Superior temporal gyrus (tissue), 1 donor: ENCODE measurements at regions not wholly inside any gene's neighbourhood (a gene's known extent, or its start where the extent isn't known, plus 50 kb on each side); places are given as distances from the start of the nearest gene placed in this dataset.
"Not testable (repeated sequence)": the region's sequence is repeated elsewhere in the genome, so short reads cannot be mapped to it uniquely, and the experiment has no call there.

ENCODE experiments used
- DNase-seq: peaks from one replicate; pipeline ENCODE4 v3.0.0-alpha.2; 2016; ENCODE audit errors: extremely low spot score

DNA sequence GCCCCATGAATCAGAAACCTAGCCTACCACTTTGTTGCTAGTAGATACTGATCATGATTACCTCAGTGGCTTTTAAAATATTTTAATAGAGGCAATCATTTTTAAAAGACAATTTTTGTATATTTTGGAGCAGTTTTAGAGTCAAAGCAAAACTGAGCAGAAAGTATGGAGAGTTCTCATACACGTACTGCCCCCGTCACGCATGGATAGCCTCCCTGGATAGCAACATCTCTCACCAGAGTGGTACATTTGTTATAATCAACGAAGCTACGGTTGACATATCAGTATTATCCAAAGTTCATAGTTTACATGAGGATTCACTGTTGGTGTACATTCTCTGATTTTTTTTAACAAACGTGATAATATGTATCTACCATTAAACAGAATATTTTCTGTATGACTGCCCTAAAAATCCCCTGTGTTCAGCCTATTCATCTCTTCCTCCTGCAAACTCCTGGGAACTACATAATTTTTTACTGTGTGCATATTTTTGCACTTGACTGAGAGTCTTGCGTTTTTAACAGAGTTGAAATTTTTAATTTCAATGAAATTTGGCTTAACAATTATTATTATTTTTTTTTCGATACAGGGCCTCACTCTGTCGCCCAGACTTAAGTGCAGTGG lies 1436.8 kb upstream of the PCDH9 start:
- no peak for DNase-seq

GRCh38 chr13:68645814-68646213 lies 1415.7 kb upstream of the PCDH9 start:
- no peak for DNase-seq

DNA sequence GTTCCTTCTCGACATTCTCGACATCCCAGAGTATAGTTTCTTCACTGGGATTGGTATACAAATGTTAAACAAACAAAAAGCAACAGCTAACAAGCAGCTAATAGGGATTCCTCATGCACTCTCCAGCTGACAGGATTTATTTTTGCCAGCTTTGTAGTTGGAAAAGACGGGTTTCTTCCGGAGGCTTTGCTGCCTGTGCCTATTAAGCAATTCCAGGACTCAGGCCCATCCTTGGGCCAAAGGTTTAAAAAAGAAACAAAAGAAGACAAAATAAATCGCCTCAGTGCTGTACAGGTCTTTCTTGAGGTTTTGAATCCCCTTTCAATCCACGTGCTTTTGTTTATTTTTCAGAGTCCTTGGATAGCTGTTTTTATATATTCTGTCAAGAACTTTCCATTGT lies 1414.5 kb upstream of the PCDH9 start:
- DNase-seq = no peak

DNA sequence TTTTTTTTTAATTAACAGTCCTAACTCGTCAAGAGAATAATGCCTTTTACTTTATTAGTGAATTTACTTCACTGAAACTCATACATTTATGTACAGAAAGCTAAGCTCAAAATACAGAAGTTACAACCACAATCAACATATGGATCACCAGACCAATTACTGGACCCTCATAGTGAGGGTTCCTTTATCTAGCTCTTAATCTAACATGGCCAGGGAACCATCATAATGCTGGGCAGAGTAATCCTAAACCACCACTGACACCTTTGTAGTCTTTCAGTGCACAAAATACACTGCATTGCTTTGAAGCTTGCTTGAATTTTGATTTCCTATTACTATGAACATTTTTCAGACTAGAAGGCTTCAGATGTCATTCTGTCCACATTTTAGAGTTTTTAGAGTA lies 1406.6 kb upstream of the PCDH9 start:
- DNase-seq = no peak

DNA sequence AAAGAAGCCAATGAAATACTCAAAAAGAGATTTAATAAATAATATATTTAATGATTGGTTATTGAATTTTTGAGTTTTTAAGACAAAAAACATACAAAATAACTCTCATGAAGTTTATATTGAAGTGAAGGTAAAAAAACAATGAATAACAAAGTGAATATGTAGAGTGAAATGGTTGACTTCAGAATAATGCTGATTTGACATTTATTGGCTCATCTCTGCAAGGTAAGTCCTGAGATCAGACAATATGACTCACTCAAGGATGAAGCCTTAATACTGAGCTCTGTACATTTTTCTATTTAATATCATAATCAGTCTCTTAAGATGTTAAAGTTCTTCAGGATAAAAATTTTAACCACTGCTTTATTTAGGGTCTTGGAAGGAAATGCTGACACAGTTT lies 1398.9 kb upstream of the PCDH9 start:
- no peak for DNase-seq

DNA sequence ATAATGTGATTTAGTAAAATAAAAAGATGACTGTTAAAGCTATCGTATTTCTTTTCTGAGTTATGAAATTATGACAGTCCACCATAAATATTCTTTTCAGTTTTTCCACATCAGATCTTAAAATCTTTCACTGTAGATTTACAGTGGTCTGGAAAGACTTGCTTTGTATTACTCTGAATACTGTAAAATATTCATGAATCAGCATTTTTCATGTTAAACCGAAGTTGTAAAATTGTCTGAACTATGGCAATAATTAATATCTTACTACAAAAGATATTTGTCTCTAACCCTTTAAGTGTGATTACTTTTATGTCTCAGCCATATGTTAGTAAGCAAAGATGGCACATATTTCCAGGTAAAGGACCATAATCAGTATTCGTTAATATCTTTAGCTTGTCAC lies 1397.2 kb upstream of the PCDH9 start:
- no peak for DNase-seq

- DNase-seq = no peak
These were observed 1386.6 kb upstream of the PCDH9 start for GRCh38 chr13:68616600-68617222.

GRCh38 chr13:68609661-68610060 lies 1379.5 kb upstream of the PCDH9 start:
- no peak for DNase-seq

DNA sequence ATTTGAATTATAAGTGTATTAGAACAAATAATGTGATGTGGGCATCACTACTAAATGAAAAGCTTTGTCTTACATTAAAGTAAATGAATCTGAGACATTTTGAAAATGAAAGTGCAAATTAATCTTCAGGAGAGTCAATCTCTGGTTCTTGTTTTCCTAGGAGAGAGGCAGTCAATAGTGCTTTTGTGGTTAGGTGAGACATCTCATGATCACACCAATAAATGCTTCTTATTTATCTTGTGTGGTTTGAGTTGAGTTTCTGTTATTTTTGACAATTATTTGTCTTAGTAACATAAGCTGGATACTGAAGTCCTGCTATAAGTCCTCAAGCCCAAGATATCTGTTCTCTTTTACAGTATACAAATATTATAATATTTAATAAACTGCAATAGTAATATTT lies 1378.0 kb upstream of the PCDH9 start:
- no peak for DNase-seq

GRCh38 chr13:68597641-68598040 lies 1367.5 kb upstream of the PCDH9 start:
- no peak for DNase-seq

DNA sequence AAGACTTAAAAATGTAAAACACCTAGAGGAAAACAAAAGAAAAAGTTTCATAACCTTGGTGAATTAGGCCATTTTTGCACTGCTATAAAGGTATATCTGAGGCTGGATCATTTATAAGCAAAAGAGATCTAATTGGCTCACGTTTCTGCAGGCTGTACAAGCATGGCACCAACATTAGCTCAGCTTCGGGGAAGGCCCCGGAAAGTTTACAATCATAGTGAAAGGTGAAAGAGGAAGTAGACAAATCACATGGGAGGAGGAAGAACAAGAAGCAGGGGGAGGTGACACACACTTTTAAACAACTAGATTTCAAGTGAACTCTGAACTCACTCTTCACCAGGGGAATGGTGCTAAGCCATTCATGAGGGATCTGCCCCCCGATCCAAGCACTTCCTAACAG lies 1358.5 kb upstream of the PCDH9 start:
- DNase-seq = no peak

DNA sequence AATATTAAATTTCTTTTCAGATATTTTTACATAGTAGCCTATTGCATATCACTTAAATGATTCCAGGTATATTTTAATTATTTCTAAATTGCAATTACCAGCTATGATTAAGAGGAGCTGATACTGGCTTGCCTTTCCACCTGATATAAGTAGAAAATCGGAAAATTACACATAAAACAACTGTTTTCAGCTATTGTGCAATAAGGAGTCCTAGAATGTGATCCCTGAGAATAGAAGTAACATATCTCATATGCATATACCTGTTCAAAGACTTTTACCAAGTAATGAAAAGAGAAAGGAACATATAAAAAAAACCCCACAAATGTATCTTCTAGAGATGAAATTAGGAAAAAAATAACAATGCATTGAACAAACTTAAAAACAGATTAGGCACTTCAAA lies 1354.6 kb upstream of the PCDH9 start:
- DNase-seq = no peak

DNA sequence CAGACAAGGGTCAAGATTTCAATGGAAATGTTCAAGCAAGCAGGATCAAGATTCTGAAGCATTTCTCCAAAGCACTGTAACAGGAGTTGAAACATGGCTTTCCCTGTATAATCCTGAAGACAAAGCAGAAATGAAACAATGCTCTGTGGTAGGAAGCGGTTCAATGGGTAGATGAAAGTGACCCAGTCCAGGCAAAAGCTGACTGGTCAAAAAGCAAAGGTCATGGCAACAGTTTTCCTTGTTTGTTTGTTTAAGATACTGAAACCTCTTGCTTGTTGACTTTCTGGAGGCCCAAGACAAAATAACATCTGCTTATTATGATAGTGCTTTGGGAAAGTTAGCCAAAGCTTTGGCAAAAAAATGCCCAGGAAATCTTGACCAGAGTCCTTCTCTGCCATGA lies 1343.9 kb upstream of the PCDH9 start:
- no peak for DNase-seq

- no peak for DNase-seq
These were observed 1321.8 kb upstream of the PCDH9 start for GRCh38 chr13:68551701-68552522.

GRCh38 chr13:68550330-68550729 lies 1320.2 kb upstream of the PCDH9 start:
- DNase-seq = no peak

DNA sequence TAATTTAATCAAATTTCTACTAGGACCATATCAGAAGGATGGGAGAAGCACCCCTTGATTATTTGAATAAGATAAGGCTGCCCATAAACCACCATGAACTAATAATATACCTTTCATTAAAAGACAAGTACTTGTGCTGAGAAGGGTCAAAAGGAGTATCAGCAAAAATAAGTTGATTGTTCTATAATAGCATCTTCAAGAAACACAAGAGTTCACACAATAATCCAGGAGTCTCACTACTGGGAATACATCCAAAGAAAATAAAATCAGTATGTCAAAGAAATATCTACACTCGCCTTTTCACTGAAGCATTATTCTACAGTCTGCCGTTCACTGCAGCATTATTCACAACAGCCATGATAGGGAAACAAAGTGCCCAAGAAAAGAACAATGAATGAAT lies 1310.1 kb upstream of the PCDH9 start:
- no peak for DNase-seq

DNA sequence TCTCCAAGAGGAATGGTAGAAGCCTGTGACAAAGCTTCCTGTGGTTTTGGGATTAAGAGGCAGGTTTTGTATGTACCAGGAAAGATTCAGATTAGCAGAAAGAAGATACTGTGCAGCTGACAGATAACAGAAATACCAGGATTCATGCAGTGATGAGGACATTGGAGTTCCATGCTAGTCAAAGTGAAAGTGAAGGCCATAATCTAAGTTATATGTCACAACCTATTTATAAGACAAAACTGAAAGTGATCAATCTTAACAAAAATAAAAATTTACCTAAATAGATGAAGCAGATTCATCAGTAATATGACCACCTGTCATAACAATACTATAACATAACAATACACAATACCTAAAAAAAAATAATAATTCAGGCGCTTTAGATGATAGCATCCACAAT lies 1305.2 kb upstream of the PCDH9 start:
- no peak for DNase-seq

DNA sequence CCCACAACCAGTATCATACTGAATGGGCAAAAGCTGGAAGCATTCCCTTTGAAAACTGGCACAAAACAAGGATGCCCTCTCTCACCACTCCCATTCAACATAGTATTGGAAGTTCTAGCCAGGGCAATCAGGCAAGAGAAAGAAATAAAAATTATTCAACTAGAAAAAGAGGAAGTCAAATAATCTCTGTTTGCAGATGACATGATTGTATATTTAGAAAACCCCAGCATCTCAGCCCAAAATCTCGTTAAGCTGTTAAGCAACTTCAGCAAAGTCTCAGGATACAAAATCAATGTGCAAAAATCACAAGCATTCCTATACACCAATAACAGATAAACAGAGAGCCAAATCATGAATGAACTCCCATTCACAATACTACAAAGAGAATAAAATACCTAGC lies 1297.0 kb upstream of the PCDH9 start:
- DNase-seq = not testable (repeated sequence)

GRCh38 chr13:68523838-68524424 lies 1293.8 kb upstream of the PCDH9 start:
- DNase-seq = no peak

- no peak for DNase-seq
These were observed 1292.0 kb upstream of the PCDH9 start for GRCh38 chr13:68522184-68522583.

- no peak for DNase-seq
These were observed 1279.8 kb upstream of the PCDH9 start for GRCh38 chr13:68509734-68510621.
